Heart right ventricle (tissue), 16 donors: ENCODE measurements at regions not wholly inside any gene's neighbourhood (a gene's known extent, or its start where the extent isn't known, plus 50 kb on each side); places are given as distances from the start of the nearest gene placed in this dataset.

Experiments
- ATAC-seq, 8 donors: fragments of 200-7000 bp; cut with Tn5 transposase; one replicate each; pipeline ENCODE4 v1.9.1; 2020; ENCODE audit warnings: mild to moderate bottlenecking in 8 of 8, moderate library complexity in 8 of 8, moderate number of reproducible peaks in 1 of 8
- DNase-seq, 2 donors: peaks; one replicate each; pipeline ENCODE4 v3.0.0-alpha.2; 2020
- H3K27ac ChIP-seq, 10 donors: fragments of 200-600 bp; sonication (generic) in 2 of 10; one replicate each; pipeline versions ENCODE4 v1.5.0 to v1.8.0; 2020 to 2022; ENCODE audit warnings: mild to moderate bottlenecking in 3 of 10
- H3K27me3 ChIP-seq, 7 donors: fragments of 200-600 bp; one replicate each; pipeline ENCODE4 v1.8.0; 2021 to 2022; ENCODE audit warnings: mild to moderate bottlenecking in 2 of 7
- H3K36me3 ChIP-seq, 9 donors: fragments of 200-600 bp; sonication (generic) in 1 of 9; one replicate each; pipeline versions ENCODE4 v1.5.0 to v1.8.0; 2020 to 2022; ENCODE audit warnings: mild to moderate bottlenecking in 2 of 9
- H3K4me1 ChIP-seq, 9 donors: fragments of 200-600 bp; sonication (generic) in 1 of 9; one replicate each; pipeline versions ENCODE4 v1.5.0 to v1.8.0; 2020 to 2022; ENCODE audit warnings: mild to moderate bottlenecking in 4 of 9
- H3K4me3 ChIP-seq, 10 donors: fragments of 200-600 bp; sonication (generic) in 2 of 10; one replicate each; pipeline versions ENCODE4 v1.5.0 to v1.8.0; 2020 to 2022; ENCODE audit warnings: mild to moderate bottlenecking in 7 of 10, moderate library complexity in 2 of 10
- H3K9me3 ChIP-seq, 11 donors: fragments of 200-600 bp in 10 of 11; sonication (generic) in 2 of 11; one replicate each; pipeline versions ENCODE4 v1.5.0 to v1.8.0; 2013 to 2022; ENCODE audit warnings: mild to moderate bottlenecking in 2 of 11, control low read depth in 1 of 11, moderate library complexity in 1 of 11
- CTCF ChIP-seq, 9 donors: fragments of 200-600 bp; sonication (generic) in 2 of 9; IDR thresholded peaks; one replicate each; pipeline versions ENCODE4 v1.5.0 to v1.8.0; 2021 to 2022; ENCODE audit warnings: antibody characterized with exemption in 9 of 9, mild to moderate bottlenecking in 5 of 9, moderate library complexity in 1 of 9
- WGBS, 2 donors: extraction: QIAGEN DNeasy Blood & Tissue Kit; methylation state at CpG; one replicate each; pipeline ENCODE4 v1.1.7; 2013; ENCODE audit warnings: inconsistent platforms in 1 of 2; 5-methylcytosine and 5-hydroxymethylcytosine counted together
- intact Hi-C, 10 donors: fragments of 100-400 bp; cut with DNase I; formaldehyde crosslinking; loops; one replicate each; pipeline versions ENCODE4 v1.11.1 to v1.14.2; 2022
- donor health status: Arrhythmogenic right ventricular cardiomyopathy.
- donor health status: ischemic (EF 13 %, LVEDD 7.1; RV severe dilation, severe dysfunction).
- donor health status: healthy with polysubstance abuse.
- donor health status: DM: no; HTN: yes; CAD: no.
- donor health status: DM: no; HTN: no; CAD: no.
- donor health status: ischemic (EF 25% LVEDD 6.9; RV normal size, moderate dysfunction).
- donor health status: ischemic (EF 25% LVEDD 5.7; RV mildly dilated, moderate dysfunction).
- donor health status: healthy.
- donor health status: DM: yes; HTN: yes; CAD: no.
- donor health status: Ischemic cardiomyopathy.
- donor health status: ischemic (EF 35%, LVEDD 5.7; RV mildly dilated, moderate dysfunction).
- donor health status: nonischemic (EF 11% LVEDD 7.7; RV severe dilation, severe dysfunction).
- donor health status: DM: yes; HTN: yes; CAD: no.
- donor health status: PGD.
- donor health status: ischemic (EF 29% LVEDD 5.4; RV normal size, mild dysfunction).
- donor health status: nonischemic (EF 23%, LVEDD 6.1; RV moderate dilation, normal function).

- 83 to 85% methylated on average over 4 of the region's 4 CpGs for WGBS, 2 donors
- H3K4me3 ChIP-seq: no peak overlapping the region
- intact Hi-C loops: no loop called here
These were observed 284.2 kb downstream of the DOK5 start for GRCh38 chr20:54759589-54759988.

GRCh38 chr20:54746796-54747195, 271.4 kb downstream of the DOK5 start:
- H3K36me3 ChIP-seq: no peaks in the 10 kb centered on the region
- peaks cover 0 to 19% (median 0%) of the 10 kb centered on the region in 11 donors for H3K9me3 ChIP-seq
- H3K27me3 ChIP-seq: no peaks in the 10 kb centered on the region
- no peaks in the 10 kb centered on the region for H3K4me1 ChIP-seq
- WGBS, 2 donors: 82 to 84% methylated on average over 2 of the region's 2 CpGs
- DNase-seq (no peak), ATAC-seq (no peak)
- no peak for TF ChIP-seq CTCF (IDR thresholded peaks at IDR 0.05)
- no peak overlapping the region for H3K4me3 ChIP-seq
- H3K27ac ChIP-seq: no peak overlapping the region
- intact Hi-C loops: no loop called here

More at GRCh38 chr20:54759589-54759988, 284.2 kb downstream of the DOK5 start:
- H3K4me1 ChIP-seq: no peaks in the 10 kb centered on the region
- ATAC-seq (no peak), DNase-seq (no peak)
- TF ChIP-seq CTCF (IDR thresholded peaks at IDR 0.05): no peak
- no peaks in the 10 kb centered on the region for H3K27me3 ChIP-seq
- no peaks in the 10 kb centered on the region for H3K36me3 ChIP-seq
- H3K9me3 ChIP-seq: peaks cover 0 to 39% (median 6%) of the 10 kb centered on the region in 11 donors
- H3K27ac ChIP-seq: no peak overlapping the region

- H3K36me3 ChIP-seq: no peaks in the 10 kb centered on the region
- H3K4me3 ChIP-seq: no peak overlapping the region
- WGBS, 2 donors: 85 to 92% methylated on average over 5 of the region's 5 CpGs
These were observed 270.4 kb downstream of the DOK5 start for GRCh38 chr20:54745780-54746179.

GRCh38 chr20:54744097-54744496, 268.7 kb downstream of the DOK5 start:
- Histone ChIP-seq H3K36me3 (no peaks in the 10 kb centered on the region), H3K27me3 (no peaks in the 10 kb centered on the region), H3K27ac (no peak overlapping the region), H3K9me3 (peaks cover 0 to 19% (median 0%) of the 10 kb centered on the region in 11 donors), H3K4me3 (no peak overlapping the region), H3K4me1 (no peaks in the 10 kb centered on the region)
- intact Hi-C loops: no loop called here
- TF ChIP-seq CTCF (IDR thresholded peaks at IDR 0.05): no peak
- no peak for ATAC-seq
- WGBS, 2 donors: 81 to 84% methylated on average over 2 of the region's 2 CpGs
- no peak for DNase-seq

More at GRCh38 chr20:54745780-54746179, 270.4 kb downstream of the DOK5 start:
- ATAC-seq (no peak), DNase-seq (no peak)
- no peak overlapping the region for H3K27ac ChIP-seq
- H3K9me3 ChIP-seq: peaks cover 0 to 19% (median 0%) of the 10 kb centered on the region in 11 donors
- H3K27me3 ChIP-seq: no peaks in the 10 kb centered on the region
- no peak for TF ChIP-seq CTCF (IDR thresholded peaks at IDR 0.05)
- H3K4me1 ChIP-seq: no peaks in the 10 kb centered on the region
- intact Hi-C loops: no loop called here
